Right cardiac atrium (tissue), 5 donors: ENCODE measurements at regions not wholly inside any gene's neighbourhood (a gene's known extent, or its start where the extent isn't known, plus 50 kb on each side); places are given as distances from the start of the nearest gene placed in this dataset.

ENCODE experiments used
- ATAC-seq, 2 donors: fragments of 200-7000 bp; cut with Tn5 transposase; one replicate each; pipeline versions ENCODE4 v1.8.0 to v1.9.1; 2020; ENCODE audit warnings: moderate library complexity in 2 of 2, mild to moderate bottlenecking in 1 of 2
- DNase-seq, 3 donors: peaks; one replicate each; pipeline ENCODE4 v3.0.0-alpha.2; 2020
- H3K27ac ChIP-seq: one replicate; pipeline ENCODE4 v1.5.1; 2013; ENCODE audit warnings: mild to moderate bottlenecking, low read length, control low read depth, moderate library complexity
- H3K27me3 ChIP-seq: one replicate; pipeline ENCODE4 v1.6.1; 2013; ENCODE audit not compliant: control insufficient read depth, insufficient read depth
- H3K4me1 ChIP-seq: one replicate; pipeline ENCODE4 v1.6.1; 2013; ENCODE audit warnings: low read length; ENCODE audit not compliant: control insufficient read depth, insufficient read depth
- H3K4me3 ChIP-seq: one replicate; pipeline ENCODE4 v1.5.1; 2013; ENCODE audit warnings: low read length, control low read depth
- H3K9me3 ChIP-seq: one replicate; pipeline ENCODE4 v1.6.1; 2013; ENCODE audit warnings: low read length; ENCODE audit not compliant: control insufficient read depth
- WGBS: extraction: QIAGEN DNeasy Blood & Tissue Kit; methylation state at CpG from one replicate; pipeline ENCODE4 v1.1.7; 2013; 5-methylcytosine and 5-hydroxymethylcytosine counted together
- intact Hi-C, 4 donors: fragments of 100-400 bp; cut with DNase I; formaldehyde crosslinking; loops; one replicate each; pipeline versions ENCODE4 v1.11.0 to v1.14.0; 2022 to 2023
- donor health status: healthy with polysubstance abuse.
- donor health status: DM: no; HTN: yes; CAD: no.
- donor health status: DM: no; HTN: no; CAD: no.
- donor health status: DM: no; HTN: yes; CAD: no; lungs with severe emphysema.
- donor health status: DM: yes; HTN: yes; CAD: no.

DNA sequence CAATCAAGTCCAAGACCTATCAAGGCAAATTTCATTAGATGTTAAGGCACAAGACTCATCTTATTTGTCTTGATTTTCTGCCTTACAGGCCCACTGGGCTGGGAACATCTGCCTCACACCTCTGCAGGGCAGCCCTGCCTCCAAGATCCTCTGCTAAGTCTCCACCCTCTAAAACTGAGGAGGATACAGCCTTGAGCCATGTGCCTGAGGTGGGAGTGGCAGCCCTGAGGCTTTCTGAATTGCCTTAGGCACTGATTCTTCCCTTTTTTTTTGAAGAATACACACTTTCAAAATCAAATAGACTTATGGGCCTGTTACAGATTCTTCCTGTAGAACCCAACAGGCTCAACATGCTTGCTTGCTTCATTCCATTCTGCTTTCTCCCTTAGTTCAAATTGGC is 544.3 kb upstream of the ADAMTS5 start:
- intact Hi-C loops, result no loop called here
- H3K27me3 ChIP-seq, result no peaks in the 10 kb centered on the region
- ATAC-seq (no peak), DNase-seq (no peak)
- H3K4me3 ChIP-seq, result no peak overlapping the region
- no peak overlapping the region for H3K27ac ChIP-seq
- H3K4me1 ChIP-seq, result peaks cover 2% of the 10 kb centered on the region
- no peaks in the 10 kb centered on the region for H3K9me3 ChIP-seq

DNA sequence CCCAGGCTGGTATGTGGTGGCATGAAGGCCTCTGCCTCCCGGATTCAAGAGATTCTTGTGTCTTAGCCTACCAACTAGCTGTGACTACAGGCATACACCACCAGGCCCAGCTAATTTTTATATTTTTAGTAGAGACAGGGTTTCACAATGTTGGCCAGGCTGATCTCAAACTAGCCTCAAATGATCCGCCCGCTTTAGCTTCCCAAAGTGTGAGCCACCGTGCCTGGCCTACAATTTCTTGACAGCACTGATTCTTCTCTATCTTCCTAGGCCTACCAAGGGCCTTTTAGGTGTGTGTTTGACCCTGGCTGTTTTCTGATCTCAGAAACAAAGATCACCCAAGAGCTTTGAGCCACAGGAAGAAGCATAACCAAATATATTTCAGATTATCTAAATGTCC is 540.8 kb upstream of the ADAMTS5 start:
- no peak for DNase-seq

GRCh38 chr21:27505516-27505915 is 538.6 kb upstream of the ADAMTS5 start:
- H3K27me3 ChIP-seq, result no peaks in the 10 kb centered on the region
- DNase-seq (no peak), ATAC-seq (no peak)
- no peaks in the 10 kb centered on the region for H3K9me3 ChIP-seq
- H3K27ac ChIP-seq, result no peak overlapping the region
- H3K4me1 ChIP-seq, result peaks cover 2% of the 10 kb centered on the region
- 48% methylated on average over 1 of the region's 1 CpG for WGBS
- intact Hi-C loops, result no loop called here
- no peak overlapping the region for H3K4me3 ChIP-seq

More for the DNA sequence above, 540.8 kb upstream of the ADAMTS5 start:
- peaks cover 2% of the 10 kb centered on the region for H3K4me1 ChIP-seq
- 89% methylated on average over 4 of the region's 4 CpGs for WGBS
- no peak overlapping the region for H3K27ac ChIP-seq
- H3K9me3 ChIP-seq, result no peaks in the 10 kb centered on the region
- H3K27me3 ChIP-seq, result no peaks in the 10 kb centered on the region
- no peak overlapping the region for H3K4me3 ChIP-seq
- intact Hi-C loops, result no loop called here
- no peak for ATAC-seq

GRCh38 chr21:27502801-27503200 is 535.9 kb upstream of the ADAMTS5 start:
- H3K27me3 ChIP-seq, result no peaks in the 10 kb centered on the region
- H3K4me1 ChIP-seq, result peaks cover 2% of the 10 kb centered on the region
- H3K9me3 ChIP-seq, result no peaks in the 10 kb centered on the region
- 86% methylated on average over 3 of the region's 3 CpGs for WGBS
- ATAC-seq (no peak), DNase-seq (no peak)
- no peak overlapping the region for H3K4me3 ChIP-seq
- intact Hi-C loops, result no loop called here
- H3K27ac ChIP-seq, result no peak overlapping the region

DNA sequence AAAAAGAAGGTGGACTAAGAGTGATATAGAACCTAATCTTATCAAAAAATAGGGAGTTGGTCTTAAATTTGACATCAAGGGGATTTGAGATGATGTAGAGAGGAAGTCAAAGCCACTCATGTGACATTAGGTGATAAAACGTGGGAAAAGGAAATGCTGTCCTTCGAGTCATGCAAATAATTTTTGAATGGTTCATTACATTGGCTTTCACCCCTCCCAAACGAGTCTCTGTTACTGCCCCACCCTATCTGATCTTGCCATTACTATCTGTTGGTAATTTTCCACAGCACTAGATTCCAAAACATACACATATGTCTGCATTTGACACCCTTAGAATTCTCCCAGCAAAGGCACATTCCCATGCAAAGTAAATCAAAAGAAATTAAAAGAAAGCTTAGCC is 531.1 kb upstream of the ADAMTS5 start:
- Histone ChIP-seq H3K27ac (no peak overlapping the region), H3K27me3 (no peaks in the 10 kb centered on the region), H3K9me3 (no peaks in the 10 kb centered on the region), H3K4me3 (no peak overlapping the region), H3K4me1 (no peaks in the 10 kb centered on the region)
- intact Hi-C loops, result no loop called here
- WGBS, result 40% methylated on average over 3 of the region's 3 CpGs
- no peak for ATAC-seq
- no peak for DNase-seq

DNA sequence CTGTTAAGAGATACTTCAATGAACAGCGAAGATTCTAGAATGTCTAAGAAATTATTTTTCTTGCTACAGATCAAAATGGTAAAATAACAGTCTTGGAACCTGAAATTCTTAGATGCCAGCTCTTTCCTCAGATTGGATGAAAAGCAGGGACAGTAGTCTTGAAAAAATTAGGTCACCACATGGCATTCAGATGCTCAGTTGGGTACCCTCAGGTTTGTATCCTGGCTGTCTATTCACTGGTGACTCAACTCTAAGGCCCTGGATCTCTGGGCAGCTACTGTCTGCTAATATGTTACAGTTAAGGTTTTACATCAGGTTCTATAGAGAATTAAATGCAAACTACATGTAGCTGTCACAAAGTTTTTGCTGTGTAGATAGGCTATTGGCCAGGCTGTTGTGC is 528.9 kb upstream of the ADAMTS5 start:
- intact Hi-C loops, result no loop called here
- Histone ChIP-seq H3K9me3 (no peaks in the 10 kb centered on the region), H3K4me1 (no peaks in the 10 kb centered on the region), H3K4me3 (no peak overlapping the region), H3K27me3 (no peaks in the 10 kb centered on the region), H3K27ac (no peak overlapping the region)
- 96% methylated on average over 1 of the region's 1 CpG for WGBS
- ATAC-seq (no peak), DNase-seq (no peak)

GRCh38 chr21:27493542-27493941 is 526.7 kb upstream of the ADAMTS5 start:
- Histone ChIP-seq H3K27ac (no peak overlapping the region), H3K27me3 (no peaks in the 10 kb centered on the region), H3K9me3 (no peaks in the 10 kb centered on the region), H3K4me1 (no peaks in the 10 kb centered on the region), H3K4me3 (no peak overlapping the region)
- intact Hi-C loops, result no loop called here
- ATAC-seq (no peak), DNase-seq (no peak)

- H3K27me3 ChIP-seq, result no peaks in the 10 kb centered on the region
Measured at GRCh38 chr21:27487676-27488075, 520.8 kb upstream of the ADAMTS5 start.

GRCh38 chr21:27480841-27481261 is 514.0 kb upstream of the ADAMTS5 start:
- 84% methylated on average over 2 of the region's 2 CpGs for WGBS
- ATAC-seq (no peak), DNase-seq (no peak)
- Histone ChIP-seq H3K9me3 (no peaks in the 10 kb centered on the region), H3K4me3 (no peak overlapping the region), H3K27me3 (no peaks in the 10 kb centered on the region), H3K4me1 (no peaks in the 10 kb centered on the region), H3K27ac (no peak overlapping the region)
- intact Hi-C loops, result no loop called here

More at GRCh38 chr21:27487676-27488075, 520.8 kb upstream of the ADAMTS5 start:
- intact Hi-C loops, result no loop called here
- Histone ChIP-seq H3K4me1 (no peaks in the 10 kb centered on the region), H3K9me3 (no peaks in the 10 kb centered on the region), H3K4me3 (no peak overlapping the region), H3K27ac (no peak overlapping the region)
- no peak for DNase-seq
- no peak for ATAC-seq
- WGBS, result 82% methylated on average over 3 of the region's 3 CpGs

- DNase-seq (no peak), ATAC-seq (no peak)
- 76% methylated on average over 2 of the region's 2 CpGs for WGBS
- Histone ChIP-seq H3K4me3 (no peak overlapping the region), H3K9me3 (no peaks in the 10 kb centered on the region), H3K4me1 (no peaks in the 10 kb centered on the region), H3K27me3 (no peaks in the 10 kb centered on the region), H3K27ac (no peak overlapping the region)
- intact Hi-C loops, result loop anchor here in 1 of 4 donors (10.0 kb wide), 1 partner anchor 58 kb away; no protein-coding TSS in a partner anchor
Measured at GRCh38 chr21:27477296-27477695, 510.4 kb upstream of the ADAMTS5 start.

DNA sequence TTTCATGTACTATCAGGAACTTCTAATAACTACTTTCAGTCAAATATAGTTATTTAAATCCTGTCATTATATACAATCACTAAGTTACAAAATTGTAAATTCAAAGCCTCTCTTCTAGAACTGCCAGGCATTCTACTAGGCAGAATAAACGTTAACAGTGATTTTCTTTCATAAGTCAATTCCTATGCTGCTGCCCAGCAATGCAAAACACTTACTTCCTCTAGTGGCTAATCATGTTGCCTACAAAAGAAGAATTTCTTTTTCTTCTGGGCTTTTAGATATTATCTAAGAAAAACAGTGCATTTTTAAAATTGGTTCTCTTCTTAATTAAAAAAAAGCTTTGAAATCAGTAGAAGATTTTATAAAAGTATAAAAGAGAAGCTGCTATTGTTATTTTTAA is 509.8 kb upstream of the ADAMTS5 start:
- ATAC-seq, result peak in 1 of 2 donors; percentile 60
- WGBS, result 3% methylated on average over 1 of the region's 1 CpG
- intact Hi-C loops, result loop anchor here in 1 of 4 donors (10.0 kb wide), 1 partner anchor 58 kb away; no protein-coding TSS in a partner anchor

DNA sequence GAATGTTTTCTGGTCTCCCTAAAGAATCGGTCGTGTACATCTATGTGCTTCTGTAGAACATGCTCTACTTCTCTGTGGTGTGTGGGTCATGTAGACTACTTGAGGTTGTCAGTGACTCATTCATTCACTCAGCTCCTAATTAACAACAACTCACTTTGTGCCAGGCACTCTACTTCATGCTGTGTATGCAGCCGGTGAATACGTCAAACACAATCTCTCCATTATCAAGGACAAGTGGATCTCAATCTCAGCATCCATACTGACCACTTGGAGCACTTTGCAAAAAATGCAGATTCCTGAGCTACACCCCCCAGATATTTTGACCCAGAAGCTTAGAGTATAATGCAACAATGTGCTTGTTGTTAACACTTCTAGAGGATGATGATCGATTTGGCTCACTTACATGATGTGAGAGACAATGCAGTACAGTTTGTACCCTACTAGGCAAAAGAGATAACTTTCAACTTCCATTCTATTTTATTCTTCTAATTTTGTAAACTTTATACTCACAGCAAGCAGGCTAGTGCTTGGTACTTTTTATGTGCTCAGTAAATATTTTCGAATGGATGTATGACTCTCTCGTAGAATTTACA is 508.6 kb upstream of the ADAMTS5 start:
- peak; percentile 81 to 82 for ATAC-seq
- Histone ChIP-seq H3K4me3 (no peak overlapping the region), H3K27me3 (no peaks in the 10 kb centered on the region), H3K4me1 (no peaks in the 10 kb centered on the region), H3K27ac (no peak overlapping the region), H3K9me3 (no peaks in the 10 kb centered on the region)
- no peak for DNase-seq
- 65% methylated on average over 7 of the region's 7 CpGs for WGBS
- intact Hi-C loops, result loop anchor here in 1 of 4 donors (10.0 kb wide), 1 partner anchor 59 kb away; no protein-coding TSS in a partner anchor

More for the DNA sequence above, 509.8 kb upstream of the ADAMTS5 start:
- DNase-seq, result no peak
- Histone ChIP-seq H3K27me3 (no peaks in the 10 kb centered on the region), H3K4me1 (no peaks in the 10 kb centered on the region), H3K27ac (no peak overlapping the region), H3K9me3 (no peaks in the 10 kb centered on the region), H3K4me3 (no peak overlapping the region)
